HepG2 (cell line): ENCODE measurements at regions not wholly inside any gene's neighbourhood (a gene's known extent, or its start where the extent isn't known, plus 50 kb on each side); places are given as distances from the start of the nearest gene placed in this dataset.

Experiments
- ATAC-seq: fragments of 200-7000 bp; cut with Tn5 transposase; 3 replicates; pipeline ENCODE4 v1.9.1; 2020; ENCODE audit warnings: mild to moderate bottlenecking, moderate library complexity
- BruUV-seq: library from RNA; stranded (reverse); fragments of 400-500 nt; replicated peaks from 2 replicates; lab custom pipeline; 2021; lab: Mats Ljungman, UMichigan
- CTCF ChIA-PET: fragments of 300-600 bp; formaldehyde crosslinking; extraction: SDS; loops from one replicate; lab custom pipeline; 2021; ENCODE audit warnings: low total read pairs, inconsistent platforms, low intra/inter-chr PET ratio; lab: Yijun Ruan, JAX
- POLR2A ChIA-PET: fragments of 350-600 bp; sonication (Branson Sonifier 250); formaldehyde crosslinking; loops from one replicate; lab custom pipeline; 2020; ENCODE audit warnings: antibody characterized with exemption, inconsistent platforms; lab: Yijun Ruan, JAX
- DNase-seq: peaks from one replicate; pipeline ENCODE4 v3.0.0-alpha.2; 2015; ENCODE audit warnings: low spot score
- FAIRE-seq: peaks from 3 replicates; lab custom pipeline; 2011; peaks lifted over from hg19 to GRCh38; lab: Jason Lieb, UNC
- H2AFZ ChIP-seq: one replicate; pipeline ENCODE4 v1.6.1; 2011; ENCODE audit warnings: low read length, inconsistent platforms
- H3K27ac ChIP-seq: fragments of 300-600 bp; 3 replicates; pipeline ENCODE4 v1.8.0; 2011; ENCODE audit warnings: mixed run types, mild to moderate bottlenecking, mixed read lengths, low read length, inconsistent platforms; ENCODE audit not compliant: insufficient read depth; ENCODE audit errors: extremely low read length
- H3K27me3 ChIP-seq, 2 experiments: fragments of 200-600 bp in 1 of 2; 2 replicates in 1 of 2; 3 replicates in 1 of 2; pipeline versions ENCODE4 v1.6.0 to v1.8.0; 2011; ENCODE audit warnings: low read length in 2 of 2, mild to moderate bottlenecking in 2 of 2, moderate library complexity in 2 of 2, inconsistent platforms in 1 of 2; ENCODE audit not compliant: insufficient read depth in 2 of 2, control insufficient read depth in 1 of 2
- H3K36me3 ChIP-seq, 2 experiments: fragments of 200-600 bp in 1 of 2; replicated peaks in 1 of 2; 2 replicates in 1 of 2; 3 replicates in 1 of 2; pipeline versions ENCODE4 v1.5.1 to v1.8.0; 2011; ENCODE audit warnings: low read length in 2 of 2, inconsistent platforms in 1 of 2; ENCODE audit not compliant: insufficient read depth in 2 of 2, control insufficient read depth in 1 of 2
- H3K4me1 ChIP-seq: 2 replicates; pipeline ENCODE4 v1.5.1; 2012; ENCODE audit warnings: low read length, inconsistent platforms; ENCODE audit not compliant: insufficient read depth
- H3K4me2 ChIP-seq: 2 replicates; pipeline ENCODE4 v1.6.0; 2011; ENCODE audit warnings: low read depth, low read length, inconsistent platforms
- H3K4me3 ChIP-seq, 3 experiments: fragments of 200-600 bp in 1 of 3; sonication (generic), shearing (Covaris generic) in 1 of 3; replicated peaks in 1 of 3; 2 replicates each; pipeline ENCODE4 v1.5.1; 2011 to 2016; ENCODE audit warnings: low read length in 3 of 3, inconsistent platforms in 2 of 3, low read depth in 2 of 3, mild to moderate bottlenecking in 2 of 3, control low read depth in 1 of 3, mixed read lengths in 1 of 3; ENCODE audit not compliant: insufficient read depth in 1 of 3
- H3K79me2 ChIP-seq: one replicate; pipeline ENCODE4 v1.6.1; 2011; ENCODE audit warnings: low read length, inconsistent platforms; ENCODE audit not compliant: insufficient read depth
- H3K9ac ChIP-seq: 2 replicates; pipeline ENCODE4 v1.6.0; 2011; ENCODE audit warnings: mild to moderate bottlenecking, low read depth, low read length, inconsistent platforms; ENCODE audit not compliant: insufficient read depth
- H3K9me3 ChIP-seq: 2 replicates; pipeline ENCODE4 v1.5.1; 2012; ENCODE audit warnings: mild to moderate bottlenecking, low read length
- H4K20me1 ChIP-seq: 2 replicates; pipeline ENCODE4 v1.6.0; 2011; ENCODE audit warnings: inconsistent platforms, mild to moderate bottlenecking, low read length, moderate library complexity; ENCODE audit not compliant: insufficient read depth
- KLF6 ChIP-seq: IDR thresholded peaks from 2 replicates; pipeline ENCODE4 v1.8.0; 2016; ENCODE audit warnings: missing biosample characterization, missing genetic modification reagents
- MTA3 ChIP-seq: sonication (generic); formaldehyde crosslinking; IDR thresholded peaks from 2 replicates; pipeline ENCODE4 v1.4.0; 2020; ENCODE audit warnings: missing genetic modification reagents
- RBFOX2 ChIP-seq: fragments of 200-400 bp; formaldehyde crosslinking; IDR thresholded peaks from 2 replicates; pipeline ENCODE4 v1.6.1; 2017; ENCODE audit warnings: low read depth, mild to moderate bottlenecking, low read length
- SOX5 ChIP-seq: IDR thresholded peaks from 2 replicates; pipeline ENCODE4 v1.6.1; 2016; ENCODE audit warnings: borderline replicate concordance
- ZBTB3 ChIP-seq: sonication (generic); formaldehyde crosslinking; IDR thresholded peaks from 2 replicates; pipeline ENCODE4 v1.4.0; 2020; ENCODE audit warnings: low read depth, mild to moderate bottlenecking, moderate library complexity, missing genetic modification reagents, borderline replicate concordance
- ZFY ChIP-seq: sonication (generic); formaldehyde crosslinking; IDR thresholded peaks from 2 replicates; pipeline ENCODE4 v1.4.0; 2020; ENCODE audit warnings: missing genetic modification reagents
- whole genome bisulfite sequencing: methylation state at CpG from one replicate; pipeline ENCODE4 v1.1.6; 2017; ENCODE audit warnings: low lambda C conversion rate; 5-methylcytosine and 5-hydroxymethylcytosine counted together
- in situ Hi-C: cut with HindIII; loops from 2 replicates; pipeline ENCODE4 v1.10.0; 2017; ENCODE audit warnings: low pct_unique_long_range_greater_than_20kb; ENCODE audit not compliant: extremely low pct_ligation_motif_present
- intact Hi-C: fragments of 100-400 bp; cut with micrococcal nuclease; formaldehyde crosslinking; loops from one replicate; pipeline ENCODE4 v1.10.0; 2022; ENCODE audit not compliant: unreplicated experiment
- TF ChIP-seq, protein P1 (sequence below): sonication (generic); formaldehyde crosslinking; IDR thresholded peaks from 2 replicates; pipeline ENCODE4 v1.4.0; 2020; ENCODE audit warnings: missing genetic modification reagents, low read depth, mild to moderate bottlenecking, borderline replicate concordance
- TF ChIP-seq, protein P2 (sequence below): sonication (generic); formaldehyde crosslinking; IDR thresholded peaks from 2 replicates; pipeline ENCODE4 v1.8.0; 2022; ENCODE audit warnings: low read depth, missing genetic modification reagents
- TF ChIP-seq, protein P3 (sequence below): fragments of 450-650 bp; IDR thresholded peaks from 2 replicates; pipeline ENCODE4 v1.6.1; 2017; ENCODE audit warnings: mild to moderate bottlenecking
- TF ChIP-seq, protein P4 (sequence below): sonication (generic); formaldehyde crosslinking; IDR thresholded peaks from 2 replicates; pipeline ENCODE4 v1.9.0; 2022; ENCODE audit warnings: missing genetic modification reagents, mild to moderate bottlenecking, borderline replicate concordance

DNA sequence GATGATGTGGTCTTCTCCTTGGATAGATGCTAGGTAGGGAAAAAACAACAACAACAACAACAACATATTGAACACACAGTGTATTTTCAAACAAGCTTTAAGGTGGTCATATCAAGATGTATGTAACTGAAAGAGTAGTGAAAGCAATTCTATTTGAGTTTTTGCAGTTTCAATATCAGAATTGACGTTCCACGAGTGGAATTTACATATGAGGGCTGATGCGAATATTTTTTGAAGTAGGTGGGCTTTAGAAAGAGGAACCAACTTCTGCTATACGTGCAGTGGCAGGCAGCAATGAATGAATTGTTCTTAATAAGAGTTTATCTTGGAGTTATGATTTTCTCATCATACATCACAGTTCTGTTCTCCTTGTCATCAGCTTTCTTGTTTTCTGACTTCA lies 151.9 kb upstream of the CNTN3 start:
- H2AFZ ChIP-seq, result no peak overlapping the region
- H3K79me2 ChIP-seq, result no peaks in the 10 kb centered on the region
- no TSS peak for BruUV-seq
- in situ Hi-C loops, result no loop called here
- H3K4me2 ChIP-seq, result no peak overlapping the region
- H3K4me1 ChIP-seq, result no peaks in the 10 kb centered on the region
- no peak for ATAC-seq
- DNase-seq, result no peak
- ChIA-PET CTCF (no interaction called here), POLR2A (no interaction called here)
- intact Hi-C loops, result no loop called here
- FAIRE-seq, result no peak
- 0 out of 2 replicates have a peak, but pooled peaks cover 5% of the 10 kb centered on the region for H3K9me3 ChIP-seq
- no peak overlapping the region for H3K9ac ChIP-seq
- H3K27ac ChIP-seq, result no peak overlapping the region
- H4K20me1 ChIP-seq, result no peaks in the 10 kb centered on the region
- no peak overlapping the region for H3K4me3 ChIP-seq
- no peaks in the 10 kb centered on the region for H3K27me3 ChIP-seq
- H3K36me3 ChIP-seq, result no peaks in the 10 kb centered on the region
- TF ChIP-seq SOX5 (CRISPR knock-in tag) (no peak), ZFY (CRISPR knock-in tag) (no peak)
- TF ChIP-seq, protein P1, sequence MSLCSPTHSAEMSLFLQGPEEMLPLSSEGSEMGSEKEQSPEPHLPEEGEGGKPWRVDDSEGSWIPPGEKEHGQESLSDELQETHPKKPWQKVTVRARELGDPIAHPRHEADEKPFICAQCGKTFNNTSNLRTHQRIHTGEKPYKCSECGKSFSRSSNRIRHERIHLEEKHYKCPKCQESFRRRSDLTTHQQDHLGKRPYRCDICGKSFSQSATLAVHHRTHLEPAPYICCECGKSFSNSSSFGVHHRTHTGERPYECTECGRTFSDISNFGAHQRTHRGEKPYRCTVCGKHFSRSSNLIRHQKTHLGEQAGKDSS, result no peak
- TF ChIP-seq, all 625 proteins: peak for 0
- WGBS, result 1% methylated on average over 4 of the region's 4 CpGs

DNA sequence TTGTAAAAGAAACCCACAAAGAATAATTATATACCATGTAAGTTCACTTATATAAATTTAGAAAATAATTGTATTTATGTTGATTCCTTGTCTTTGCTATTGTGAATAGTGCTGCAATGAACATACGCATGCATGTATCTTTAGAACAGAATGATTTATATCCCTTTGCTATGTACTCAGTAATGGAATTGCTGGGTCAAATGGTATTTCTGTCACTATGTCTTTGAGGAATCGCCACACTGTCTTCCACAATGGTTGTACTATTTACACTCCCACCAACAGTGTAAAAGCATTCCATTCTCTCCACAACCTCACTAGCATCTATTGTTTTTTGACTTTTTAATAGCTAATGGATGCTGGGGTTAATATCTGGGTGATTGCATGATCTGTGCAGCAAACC lies 149.4 kb upstream of the CNTN3 start:
- no peaks in the 10 kb centered on the region for H3K36me3 ChIP-seq
- DNase-seq, result no peak
- 0 out of 2 replicates have a peak, but pooled peaks cover 5% of the 10 kb centered on the region for H3K9me3 ChIP-seq
- H3K27ac ChIP-seq, result no peak overlapping the region
- ChIA-PET CTCF (no interaction called here), POLR2A (no interaction called here)
- H3K27me3 ChIP-seq, result no peaks in the 10 kb centered on the region
- in situ Hi-C loops (no loop called here), intact Hi-C loops (no loop called here)
- no peak for FAIRE-seq
- no peak overlapping the region for H3K4me2 ChIP-seq
- 0% methylated on average over 2 of the region's 2 CpGs for WGBS
- no peaks in the 10 kb centered on the region for H4K20me1 ChIP-seq
- H3K79me2 ChIP-seq, result no peaks in the 10 kb centered on the region
- no peak for ATAC-seq
- H2AFZ ChIP-seq, result no peak overlapping the region
- no peak overlapping the region for H3K4me3 ChIP-seq
- BruUV-seq, result no TSS peak
- no peak overlapping the region for H3K9ac ChIP-seq
- no peaks in the 10 kb centered on the region for H3K4me1 ChIP-seq
- TF ChIP-seq MTA3 (CRISPR knock-in tag), result no peak
- TF ChIP-seq, protein P2, sequence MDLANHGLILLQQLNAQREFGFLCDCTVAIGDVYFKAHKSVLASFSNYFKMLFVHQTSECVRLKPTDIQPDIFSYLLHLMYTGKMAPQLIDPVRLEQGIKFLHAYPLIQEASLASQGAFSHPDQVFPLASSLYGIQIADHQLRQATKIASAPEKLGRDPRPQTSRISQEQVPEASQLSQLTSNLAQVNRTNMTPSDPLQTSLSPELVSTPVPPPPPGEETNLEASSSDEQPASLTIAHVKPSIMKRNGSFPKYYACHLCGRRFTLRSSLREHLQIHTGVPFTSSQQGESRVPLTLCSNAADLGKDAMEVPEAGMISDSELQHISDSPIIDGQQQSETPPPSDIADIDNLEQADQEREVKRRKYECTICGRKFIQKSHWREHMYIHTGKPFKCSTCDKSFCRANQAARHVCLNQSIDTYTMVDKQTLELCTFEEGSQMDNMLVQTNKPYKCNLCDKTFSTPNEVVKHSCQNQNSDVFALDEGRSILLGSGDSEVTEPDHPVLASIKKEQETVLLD (CRISPR knock-in tag), result no peak
- TF ChIP-seq, protein P3, sequence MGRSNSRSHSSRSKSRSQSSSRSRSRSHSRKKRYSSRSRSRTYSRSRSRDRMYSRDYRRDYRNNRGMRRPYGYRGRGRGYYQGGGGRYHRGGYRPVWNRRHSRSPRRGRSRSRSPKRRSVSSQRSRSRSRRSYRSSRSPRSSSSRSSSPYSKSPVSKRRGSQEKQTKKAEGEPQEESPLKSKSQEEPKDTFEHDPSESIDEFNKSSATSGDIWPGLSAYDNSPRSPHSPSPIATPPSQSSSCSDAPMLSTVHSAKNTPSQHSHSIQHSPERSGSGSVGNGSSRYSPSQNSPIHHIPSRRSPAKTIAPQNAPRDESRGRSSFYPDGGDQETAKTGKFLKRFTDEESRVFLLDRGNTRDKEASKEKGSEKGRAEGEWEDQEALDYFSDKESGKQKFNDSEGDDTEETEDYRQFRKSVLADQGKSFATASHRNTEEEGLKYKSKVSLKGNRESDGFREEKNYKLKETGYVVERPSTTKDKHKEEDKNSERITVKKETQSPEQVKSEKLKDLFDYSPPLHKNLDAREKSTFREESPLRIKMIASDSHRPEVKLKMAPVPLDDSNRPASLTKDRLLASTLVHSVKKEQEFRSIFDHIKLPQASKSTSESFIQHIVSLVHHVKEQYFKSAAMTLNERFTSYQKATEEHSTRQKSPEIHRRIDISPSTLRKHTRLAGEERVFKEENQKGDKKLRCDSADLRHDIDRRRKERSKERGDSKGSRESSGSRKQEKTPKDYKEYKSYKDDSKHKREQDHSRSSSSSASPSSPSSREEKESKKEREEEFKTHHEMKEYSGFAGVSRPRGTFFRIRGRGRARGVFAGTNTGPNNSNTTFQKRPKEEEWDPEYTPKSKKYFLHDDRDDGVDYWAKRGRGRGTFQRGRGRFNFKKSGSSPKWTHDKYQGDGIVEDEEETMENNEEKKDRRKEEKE, result no peak
- no peak for TF ChIP-seq KLF6
- TF ChIP-seq, protein P4, sequence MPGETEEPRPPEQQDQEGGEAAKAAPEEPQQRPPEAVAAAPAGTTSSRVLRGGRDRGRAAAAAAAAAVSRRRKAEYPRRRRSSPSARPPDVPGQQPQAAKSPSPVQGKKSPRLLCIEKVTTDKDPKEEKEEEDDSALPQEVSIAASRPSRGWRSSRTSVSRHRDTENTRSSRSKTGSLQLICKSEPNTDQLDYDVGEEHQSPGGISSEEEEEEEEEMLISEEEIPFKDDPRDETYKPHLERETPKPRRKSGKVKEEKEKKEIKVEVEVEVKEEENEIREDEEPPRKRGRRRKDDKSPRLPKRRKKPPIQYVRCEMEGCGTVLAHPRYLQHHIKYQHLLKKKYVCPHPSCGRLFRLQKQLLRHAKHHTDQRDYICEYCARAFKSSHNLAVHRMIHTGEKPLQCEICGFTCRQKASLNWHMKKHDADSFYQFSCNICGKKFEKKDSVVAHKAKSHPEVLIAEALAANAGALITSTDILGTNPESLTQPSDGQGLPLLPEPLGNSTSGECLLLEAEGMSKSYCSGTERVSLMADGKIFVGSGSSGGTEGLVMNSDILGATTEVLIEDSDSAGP (CRISPR knock-in tag), result no peak
- no peak for TF ChIP-seq RBFOX2
- TF ChIP-seq ZBTB3 (CRISPR knock-in tag), result no peak
